ENCODE measurements at regions not wholly inside any gene's neighbourhood (a gene's known extent, or its start where the extent isn't known, plus 50 kb on each side); places are given as distances from the start of the nearest gene placed in this dataset.

GRCh38 chr5:121221483-121221882 is 630.2 kb upstream of the FTMT start:
- no peak for DNase-seq

DNA sequence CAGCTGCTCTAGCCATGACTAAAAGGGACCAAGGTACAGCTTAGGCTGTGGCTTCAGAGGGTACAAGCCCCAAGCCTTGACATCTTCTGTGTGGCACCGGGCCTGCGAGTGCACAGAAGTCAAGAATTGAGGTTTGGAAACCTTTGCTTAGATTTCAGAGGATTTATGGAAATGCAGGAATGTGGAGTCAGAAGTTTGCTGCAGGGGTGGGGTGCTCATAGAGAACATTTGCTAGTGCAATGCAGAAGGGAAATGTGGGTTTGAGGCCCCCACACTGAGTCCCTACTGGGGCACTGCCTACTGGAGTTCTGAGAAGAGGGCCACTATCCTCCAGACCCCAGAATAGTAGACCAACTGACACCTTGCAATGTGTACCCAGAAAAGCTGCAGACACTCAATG is 624.9 kb upstream of the FTMT start:
- no peak for DNase-seq

DNA sequence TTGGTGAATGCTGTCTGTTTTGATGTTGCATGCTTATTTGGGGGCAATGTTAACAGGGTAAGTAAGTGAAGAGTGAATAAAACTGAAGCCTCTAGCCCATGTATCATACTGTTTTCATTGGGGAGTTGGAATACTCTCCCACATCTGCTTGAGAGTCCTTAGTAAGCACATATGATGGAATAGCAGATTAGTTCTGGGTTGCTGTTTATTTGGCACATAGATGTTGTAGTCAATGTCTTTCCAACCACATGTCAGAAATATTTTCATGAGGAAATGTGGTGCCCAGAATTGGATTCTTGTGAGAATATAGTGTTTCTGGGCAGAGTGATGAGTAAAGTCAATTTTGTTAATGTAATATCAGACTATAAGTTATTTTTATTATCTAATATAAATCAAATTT is 611.7 kb upstream of the FTMT start:
- DNase-seq: no peak

GRCh38 chr5:121246971-121247370 is 604.7 kb upstream of the FTMT start:
- no peak for DNase-seq

DNA sequence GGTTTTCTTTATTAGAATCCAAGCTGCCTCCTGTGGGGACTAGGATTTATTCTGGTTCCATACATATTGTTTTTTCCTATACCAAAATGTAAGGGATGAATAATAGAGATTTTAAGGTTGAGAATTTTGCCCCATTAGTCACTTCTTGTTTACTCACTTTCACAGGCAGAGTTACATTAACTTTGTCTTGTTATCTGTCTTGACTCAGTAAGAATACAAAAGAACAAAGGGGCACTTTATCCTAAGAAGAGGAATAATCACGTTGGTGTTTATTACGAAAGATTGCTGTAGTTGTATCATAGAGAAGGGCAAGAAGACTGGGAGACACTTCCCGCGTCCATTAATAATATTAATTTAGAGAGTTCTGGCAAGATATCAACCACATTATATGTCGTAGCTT is 599.7 kb upstream of the FTMT start:
- no peak for DNase-seq

- DNase-seq: no peak
These were observed 594.1 kb upstream of the FTMT start for GRCh38 chr5:121257621-121258020.

GRCh38 chr5:121263456-121263855 is 588.2 kb upstream of the FTMT start:
- no peak for DNase-seq

GRCh38 chr5:121264605-121265004 is 587.1 kb upstream of the FTMT start:
- DNase-seq: no peak

GRCh38 chr5:121271546-121271945 is 580.1 kb upstream of the FTMT start:
- DNase-seq: no peak

- DNase-seq: no peak
These were observed 577.7 kb upstream of the FTMT start for GRCh38 chr5:121273833-121274433.

GRCh38 chr5:121279801-121280200 is 571.9 kb upstream of the FTMT start:
- DNase-seq: no peak

DNA sequence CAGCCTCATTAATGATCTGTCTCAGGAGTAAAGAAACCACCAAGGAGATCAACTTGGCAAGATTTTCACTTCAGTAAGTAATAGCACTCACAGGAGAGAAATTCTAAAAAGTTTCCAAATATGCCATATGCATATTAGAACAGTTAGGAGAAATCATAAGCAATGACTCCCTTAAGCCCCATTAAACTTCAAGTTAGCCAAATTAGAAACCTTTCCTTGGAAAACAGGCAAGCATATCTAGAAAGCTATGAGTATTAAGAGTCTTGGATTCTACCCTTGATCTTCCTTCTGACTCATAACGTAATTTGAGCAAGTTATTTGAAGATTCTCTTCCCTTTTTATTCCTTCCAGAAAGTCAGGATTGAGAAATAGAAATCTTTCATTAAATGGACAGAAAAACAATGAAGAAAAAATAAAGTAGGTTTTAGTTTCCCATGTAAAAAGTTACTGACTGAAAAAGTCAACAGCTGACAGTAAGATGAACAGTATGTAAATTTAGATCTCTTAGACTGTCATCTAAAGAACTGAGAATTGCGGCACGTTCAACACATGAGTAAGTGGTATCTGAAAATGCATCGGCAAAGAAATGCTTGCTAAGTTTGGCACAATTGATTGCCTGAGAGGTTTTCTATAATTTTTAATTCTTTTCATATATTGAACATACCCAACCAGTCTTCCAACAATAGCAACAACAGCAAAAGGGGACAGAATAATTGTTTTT is 565.7 kb upstream of the FTMT start:
- no peak for DNase-seq

- DNase-seq: no peak
These were observed 562.9 kb upstream of the FTMT start for GRCh38 chr5:121288781-121289180.

GRCh38 chr5:121292664-121293063 is 559.0 kb upstream of the FTMT start:
- DNase-seq: no peak

GRCh38 chr5:121296356-121296755 is 555.3 kb upstream of the FTMT start:
- DNase-seq: no peak

DNA sequence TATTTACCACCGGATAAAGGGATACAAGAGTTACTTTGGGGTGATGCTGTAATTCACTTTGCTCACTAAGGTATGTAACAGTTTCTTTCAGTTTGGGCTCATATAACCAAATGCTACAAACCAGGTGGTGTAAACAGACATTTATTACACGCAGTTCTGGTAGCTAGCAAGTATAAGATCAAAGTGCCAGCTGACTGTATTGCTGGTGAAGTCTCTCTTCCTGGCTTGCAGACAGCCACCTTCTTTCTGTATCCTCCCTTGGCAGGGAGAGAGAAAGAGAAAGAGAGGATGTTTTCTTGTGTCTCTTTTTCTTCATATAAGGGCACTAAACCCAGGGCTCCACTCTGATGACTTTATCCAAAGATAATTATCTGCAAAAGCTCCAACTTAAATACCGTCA is 552.5 kb upstream of the FTMT start:
- no peak for DNase-seq

DNA sequence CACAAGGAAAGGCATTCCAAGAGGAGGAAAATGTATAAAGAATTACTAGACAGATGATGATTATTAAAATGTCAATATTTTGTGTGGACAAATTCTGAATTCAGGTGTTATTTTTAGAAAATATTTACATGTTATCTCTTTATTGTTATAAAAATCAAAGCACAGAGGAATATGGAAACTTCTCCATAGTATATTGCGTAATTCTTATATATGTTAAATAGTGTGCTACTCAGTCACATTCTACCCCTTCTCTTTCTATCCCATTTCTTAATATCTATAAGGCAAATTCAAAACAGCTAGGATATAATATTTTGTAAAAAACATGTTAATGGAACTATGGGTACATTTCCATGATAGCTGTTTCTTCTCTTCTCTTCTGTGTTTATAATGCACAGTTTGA is 546.8 kb upstream of the FTMT start:
- no peak for DNase-seq

GRCh38 chr5:121313886-121314285 is 537.8 kb upstream of the FTMT start:
- no peak for DNase-seq

DNA sequence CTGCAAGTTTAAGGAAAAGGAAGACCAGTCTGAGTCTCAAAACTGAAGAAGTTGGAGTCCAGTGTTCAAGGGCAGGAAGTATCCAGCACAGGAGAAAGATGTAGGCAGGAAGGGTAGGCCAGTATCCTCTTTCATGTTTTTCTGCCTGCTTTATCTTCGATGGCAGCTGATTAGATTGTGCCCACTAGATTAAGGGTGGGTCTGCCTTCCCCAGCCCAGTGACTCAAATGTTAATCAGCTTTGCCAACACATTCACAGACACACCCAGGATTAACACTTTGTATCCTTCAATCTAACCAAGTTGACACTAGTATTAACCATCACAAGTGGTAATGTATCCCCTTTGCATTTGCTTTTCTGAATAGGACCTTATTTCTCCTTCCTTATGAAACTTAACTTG is 535.9 kb upstream of the FTMT start:
- no peak for DNase-seq

DNA sequence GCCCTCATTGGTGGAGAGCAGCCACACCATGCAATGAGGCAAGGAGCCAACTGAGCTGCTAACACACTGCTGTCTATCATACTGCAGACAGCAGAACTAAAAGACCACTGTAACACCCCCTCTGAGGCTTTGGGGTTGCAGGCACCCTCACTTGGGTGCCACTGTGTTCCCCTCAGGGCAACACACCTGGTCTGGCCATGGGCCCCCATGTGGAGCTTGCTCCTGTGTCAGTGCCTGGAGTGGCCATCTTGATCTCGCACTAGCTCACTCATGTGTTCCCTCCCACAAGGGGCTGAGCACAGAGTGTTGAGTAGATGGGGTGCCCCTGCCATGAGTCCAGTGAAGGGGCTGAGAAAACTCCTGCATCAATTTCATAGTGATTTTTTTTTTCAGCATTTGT is 532.4 kb upstream of the FTMT start:
- no peak for DNase-seq

DNA sequence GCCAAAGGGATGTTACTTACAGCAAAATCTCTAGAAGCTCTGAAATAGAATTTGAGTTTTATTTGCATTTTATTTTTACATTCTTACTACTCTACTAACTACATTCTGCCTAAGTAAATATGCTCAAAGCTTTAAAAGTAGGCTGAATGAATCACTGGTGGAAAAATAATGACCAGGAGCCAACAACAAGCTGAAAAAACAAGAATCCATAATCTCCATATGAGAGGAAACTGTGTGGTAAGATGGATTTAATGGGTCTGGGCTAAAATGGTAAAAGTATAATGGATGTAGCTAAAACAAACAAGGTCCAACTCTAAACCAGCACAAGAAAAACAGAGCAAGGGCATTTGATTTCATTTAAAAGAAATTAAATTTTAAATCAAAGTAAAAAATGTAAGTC is 525.8 kb upstream of the FTMT start:
- no peak for DNase-seq

DNA sequence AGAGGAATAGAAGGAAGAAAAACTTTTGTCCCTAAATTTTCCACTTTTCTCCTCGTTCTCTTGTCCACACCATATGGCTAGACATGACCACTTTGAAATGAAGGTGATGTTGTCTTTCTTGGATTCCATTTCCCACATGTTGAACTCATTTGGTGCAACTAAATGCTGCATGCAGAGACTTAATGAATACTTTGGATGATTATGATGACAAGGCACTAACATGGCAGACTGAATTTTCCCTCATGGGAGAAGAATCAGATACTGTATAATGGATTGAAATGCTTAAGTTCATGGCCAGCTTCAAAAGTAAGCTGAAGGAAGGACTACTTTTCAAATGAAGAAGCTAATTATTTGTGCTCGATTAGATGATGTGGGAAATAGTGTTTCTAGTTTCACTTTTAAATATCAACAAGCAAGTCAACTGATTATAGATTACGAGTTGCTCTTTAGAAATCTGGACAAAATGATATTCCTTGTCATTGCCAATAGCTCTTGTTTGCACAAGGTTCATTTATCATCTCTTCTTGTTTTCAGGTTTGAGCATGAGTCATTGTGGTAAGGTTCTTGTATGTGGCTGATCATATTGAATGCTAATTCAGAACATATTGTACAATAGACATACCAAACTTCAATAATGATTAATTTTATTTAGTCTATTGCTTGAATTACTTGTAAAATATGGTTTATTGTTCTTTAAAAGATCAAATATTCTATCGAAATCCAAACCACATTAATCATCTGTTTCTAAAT is 501.3 kb upstream of the FTMT start:
- DNase-seq: no peak

DNA sequence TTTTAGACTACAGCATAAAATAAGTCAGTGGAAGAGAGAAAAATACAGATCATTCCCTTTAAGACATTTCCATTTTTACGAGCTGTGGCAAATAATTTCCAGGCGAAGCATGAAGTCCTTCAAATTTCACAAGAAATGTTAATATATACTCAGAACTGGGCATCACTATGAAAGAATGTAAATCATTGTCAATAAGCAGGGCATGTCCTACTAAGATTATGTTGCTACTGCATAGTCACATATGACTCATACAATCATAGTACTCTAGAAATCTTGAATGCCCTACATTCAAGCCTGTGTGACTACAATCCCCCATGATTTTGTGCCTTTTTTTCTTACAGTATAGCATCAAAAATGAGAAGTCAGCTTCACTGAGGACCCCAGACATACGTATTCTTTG is 485.2 kb upstream of the FTMT start:
- no peak for DNase-seq

- no peak for DNase-seq
These were observed 478.3 kb upstream of the FTMT start for GRCh38 chr5:121373371-121373770.

Data from activated CD4-positive, alpha-beta T cell treated with anti-CD3 and anti-CD28 coated beads, Interleukin-2, amount 50 U/mL, for 16 hours (primary cell).